MM.1S (cell line): ENCODE measurements at regions not wholly inside any gene's neighbourhood (a gene's known extent, or its start where the extent isn't known, plus 50 kb on each side); places are given as distances from the start of the nearest gene placed in this dataset.

ENCODE experiments used
- DNase-seq: peaks from one replicate; pipeline ENCODE4 v3.0.0-alpha.2; 2015
- H2AFZ ChIP-seq: fragments of 300-600 bp; sonication (generic); 2 replicates; pipeline ENCODE4 v1.6.0; 2016; ENCODE audit warnings: antibody characterized with exemption, low read length
- H3F3A ChIP-seq: fragments of 300-600 bp; sonication (generic); 2 replicates; pipeline ENCODE4 v1.6.1; 2016; ENCODE audit warnings: mild to moderate bottlenecking, antibody characterized with exemption, low read length, moderate library complexity, mixed read lengths; ENCODE audit not compliant: insufficient read depth
- H3K27ac ChIP-seq: fragments of 300-600 bp; sonication (generic); 2 replicates; pipeline ENCODE4 v1.5.1; 2016; ENCODE audit warnings: mild to moderate bottlenecking, low read length
- H3K27me3 ChIP-seq: fragments of 300-600 bp; sonication (generic); replicated peaks from 2 replicates; pipeline ENCODE4 v1.6.0; 2016; ENCODE audit warnings: low read length; ENCODE audit not compliant: insufficient read depth
- H3K36me3 ChIP-seq: fragments of 300-600 bp; sonication (generic); replicated peaks from 2 replicates; pipeline ENCODE4 v1.6.1; 2016; ENCODE audit warnings: mild to moderate bottlenecking, low read length, mixed read lengths; ENCODE audit not compliant: insufficient read depth
- H3K4me1 ChIP-seq: fragments of 300-600 bp; sonication (generic); 2 replicates; pipeline ENCODE4 v1.6.1; 2016; ENCODE audit warnings: low read length, mixed read lengths
- H3K4me2 ChIP-seq: fragments of 300-600 bp; sonication (generic); 2 replicates; pipeline ENCODE4 v1.6.0; 2016; ENCODE audit warnings: low read depth, low read length
- H3K4me3 ChIP-seq: fragments of 300-600 bp; sonication (generic); 2 replicates; pipeline ENCODE4 v1.5.1; 2016; ENCODE audit warnings: low read length, mixed read lengths
- H3K79me2 ChIP-seq: fragments of 300-600 bp; sonication (generic); 2 replicates; pipeline ENCODE4 v1.6.1; 2016; ENCODE audit warnings: mixed run types, low read length, mixed read lengths
- H3K9ac ChIP-seq: fragments of 300-600 bp; sonication (generic); 2 replicates; pipeline ENCODE4 v1.6.1; 2016; ENCODE audit warnings: low read length, mixed read lengths
- H3K9me2 ChIP-seq: fragments of 300-600 bp; sonication (generic); replicated peaks from 2 replicates; pipeline ENCODE4 v1.6.1; 2016; ENCODE audit warnings: mild to moderate bottlenecking, low read length, mixed read lengths; ENCODE audit not compliant: insufficient read depth
- H3K9me3 ChIP-seq: fragments of 300-600 bp; sonication (generic); replicated peaks from 2 replicates; pipeline ENCODE4 v1.6.1; 2016; ENCODE audit warnings: mild to moderate bottlenecking, low read length, mixed read lengths; ENCODE audit not compliant: insufficient read depth
- H4K20me1 ChIP-seq: fragments of 300-600 bp; sonication (generic); 2 replicates; pipeline ENCODE4 v1.6.1; 2016; ENCODE audit warnings: mild to moderate bottlenecking, low read length, moderate library complexity, mixed read lengths; ENCODE audit not compliant: insufficient read depth
- CTCF ChIP-seq: fragments of 300-600 bp; sonication (generic); IDR thresholded peaks from 2 replicates; pipeline ENCODE4 v1.5.1; 2016; ENCODE audit warnings: antibody characterized with exemption, low read length, mixed read lengths
- EZH2 ChIP-seq: fragments of 300-600 bp; sonication (generic); optimal IDR thresholded peaks from 2 replicates; pipeline ENCODE3; 2017; ENCODE audit warnings: low read depth, mild to moderate bottlenecking, antibody characterized with exemption, low read length, mixed read lengths
- EZH2phosphoT487 ChIP-seq: fragments of 300-600 bp; sonication (generic); IDR thresholded peaks from 2 replicates; pipeline ENCODE4 v1.6.1; 2018; ENCODE audit warnings: antibody characterized with exemption, low read length

GRCh38 chr10:109593682-109594081, 329.6 kb downstream of the XPNPEP1 start:
- no peaks in the 10 kb centered on the region for H3F3A ChIP-seq
- H3K9ac ChIP-seq = no peak overlapping the region
- no peaks in the 10 kb centered on the region for H3K36me3 ChIP-seq
- H3K4me1 ChIP-seq = no peaks in the 10 kb centered on the region
- H3K4me2 ChIP-seq = no peak overlapping the region
- no peaks in the 10 kb centered on the region for H3K27me3 ChIP-seq
- no peak overlapping the region for H3K4me3 ChIP-seq
- no peak overlapping the region for H3K27ac ChIP-seq
- TF ChIP-seq EZH2 (no peak), CTCF (no peak), EZH2phosphoT487 (no peak)
- H3K79me2 ChIP-seq = no peaks in the 10 kb centered on the region
- no peaks in the 10 kb centered on the region for H3K9me2 ChIP-seq
- no peak for DNase-seq
- H2AFZ ChIP-seq = no peak overlapping the region
- no peaks in the 10 kb centered on the region for H4K20me1 ChIP-seq
- H3K9me3 ChIP-seq = no peaks in the 10 kb centered on the region

GRCh38 chr10:109592391-109592790, 330.9 kb downstream of the XPNPEP1 start:
- no peak for DNase-seq
- no peaks in the 10 kb centered on the region for H3K27me3 ChIP-seq

GRCh38 chr10:109591601-109592000, 331.7 kb downstream of the XPNPEP1 start:
- H3K9me3 ChIP-seq = no peaks in the 10 kb centered on the region
- no peaks in the 10 kb centered on the region for H4K20me1 ChIP-seq
- H3K79me2 ChIP-seq = no peaks in the 10 kb centered on the region
- H3K4me3 ChIP-seq = no peak overlapping the region
- no peak overlapping the region for H3K27ac ChIP-seq
- H3K9me2 ChIP-seq = no peaks in the 10 kb centered on the region
- H3K9ac ChIP-seq = no peak overlapping the region
- no peak overlapping the region for H3K4me2 ChIP-seq
- H2AFZ ChIP-seq = no peak overlapping the region
- H3K36me3 ChIP-seq = no peaks in the 10 kb centered on the region
- no peaks in the 10 kb centered on the region for H3K4me1 ChIP-seq
- DNase-seq = no peak
- H3K27me3 ChIP-seq = no peaks in the 10 kb centered on the region
- H3F3A ChIP-seq = no peaks in the 10 kb centered on the region
- no peak for TF ChIP-seq CTCF
- TF ChIP-seq EZH2 = no peak
- no peak for TF ChIP-seq EZH2phosphoT487

More at GRCh38 chr10:109592391-109592790, 330.9 kb downstream of the XPNPEP1 start:
- Histone ChIP-seq H3K9me3 (no peaks in the 10 kb centered on the region), H3K27ac (no peak overlapping the region), H3K9ac (no peak overlapping the region), H3K4me1 (no peaks in the 10 kb centered on the region), H4K20me1 (no peaks in the 10 kb centered on the region), H3K4me3 (no peak overlapping the region), H3K4me2 (no peak overlapping the region), H3K36me3 (no peaks in the 10 kb centered on the region), H3K79me2 (no peaks in the 10 kb centered on the region), H2AFZ (no peak overlapping the region), H3F3A (no peaks in the 10 kb centered on the region), H3K9me2 (no peaks in the 10 kb centered on the region)
- no peak for TF ChIP-seq EZH2phosphoT487
- no peak for TF ChIP-seq CTCF
- TF ChIP-seq EZH2 = no peak
